Germinal center (tissue), 1 donor: ENCODE measurements at regions not wholly inside any gene's neighbourhood (a gene's known extent, or its start where the extent isn't known, plus 50 kb on each side); places are given as distances from the start of the nearest gene placed in this dataset.

Source experiments
- DNase-seq: peaks from one replicate; pipeline ENCODE4 v3.0.0; 2012; ENCODE audit warnings: mixed read lengths, low spot score

- DNase-seq, result peak; percentile 68
These were observed 64.9 kb upstream of the POLG start for GRCh38 chr15:89399238-89400115.

DNA sequence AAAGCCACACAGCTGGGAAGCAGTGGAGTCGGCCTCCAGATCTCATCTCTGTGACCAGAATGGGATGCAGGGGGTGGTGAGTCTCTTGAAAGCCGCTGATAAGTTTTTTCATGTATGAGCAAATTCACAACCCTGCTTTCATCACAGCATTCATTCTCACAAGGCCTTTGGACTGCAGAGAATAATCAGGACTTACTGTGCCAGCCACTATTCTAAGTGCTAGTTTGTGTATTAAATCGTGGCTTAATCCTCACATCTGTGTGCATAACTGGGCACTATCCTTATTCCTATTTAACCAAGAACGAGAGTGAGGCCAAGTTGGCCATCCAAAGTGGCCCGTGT, 64.2 kb upstream of the POLG start:
- DNase-seq, result no peak

GRCh38 chr15:89397653-89398023, 63.0 kb upstream of the POLG start:
- no peak for DNase-seq

- DNase-seq, result no peak
These were observed 62.4 kb upstream of the POLG start for GRCh38 chr15:89396723-89397652.

GRCh38 chr15:89395996-89396395, 61.4 kb upstream of the POLG start:
- DNase-seq, result no peak

- no peak for DNase-seq
These were observed 60.8 kb upstream of the POLG start for GRCh38 chr15:89395461-89395871.

DNA sequence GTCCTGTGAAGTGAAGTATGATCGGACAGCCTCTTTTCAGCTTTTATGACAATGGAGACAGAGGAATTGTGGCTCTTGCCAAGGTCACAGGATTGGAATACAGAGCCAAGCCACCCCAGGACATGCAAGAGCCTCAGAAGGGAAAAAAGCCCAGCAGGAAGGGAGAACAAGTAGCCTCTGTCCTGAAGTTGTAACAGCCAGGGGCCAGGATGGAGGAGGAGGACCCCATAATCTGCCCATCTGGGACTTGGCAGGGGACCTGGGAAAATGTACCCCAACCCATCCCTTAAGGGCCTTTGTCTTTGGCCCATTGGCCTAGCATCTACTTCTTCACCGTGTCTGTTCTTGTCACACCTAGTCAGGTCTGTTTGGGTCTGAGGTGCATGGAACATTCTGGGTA, 60.4 kb upstream of the POLG start:
- no peak for DNase-seq

DNA sequence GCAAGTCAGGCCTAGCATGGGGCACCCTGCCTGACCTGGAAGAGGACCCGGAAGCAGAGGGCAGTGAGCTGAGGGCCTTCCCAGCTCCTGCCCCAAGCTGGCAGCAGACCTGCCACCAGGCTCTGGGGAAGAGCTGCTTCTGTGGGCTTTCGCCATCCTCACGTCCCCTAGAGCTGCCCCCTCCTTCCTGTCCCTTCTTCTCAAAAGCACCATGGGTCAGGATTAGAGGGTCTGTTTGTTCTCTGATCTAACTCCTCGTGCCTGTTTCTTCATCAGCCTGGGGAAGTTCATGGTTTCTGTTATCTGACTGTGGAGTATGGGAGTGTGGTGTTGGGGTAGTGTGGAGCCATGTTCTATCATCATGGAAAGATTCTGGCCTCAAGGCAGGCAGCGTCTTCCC, 58.4 kb upstream of the POLG start:
- no peak for DNase-seq

DNA sequence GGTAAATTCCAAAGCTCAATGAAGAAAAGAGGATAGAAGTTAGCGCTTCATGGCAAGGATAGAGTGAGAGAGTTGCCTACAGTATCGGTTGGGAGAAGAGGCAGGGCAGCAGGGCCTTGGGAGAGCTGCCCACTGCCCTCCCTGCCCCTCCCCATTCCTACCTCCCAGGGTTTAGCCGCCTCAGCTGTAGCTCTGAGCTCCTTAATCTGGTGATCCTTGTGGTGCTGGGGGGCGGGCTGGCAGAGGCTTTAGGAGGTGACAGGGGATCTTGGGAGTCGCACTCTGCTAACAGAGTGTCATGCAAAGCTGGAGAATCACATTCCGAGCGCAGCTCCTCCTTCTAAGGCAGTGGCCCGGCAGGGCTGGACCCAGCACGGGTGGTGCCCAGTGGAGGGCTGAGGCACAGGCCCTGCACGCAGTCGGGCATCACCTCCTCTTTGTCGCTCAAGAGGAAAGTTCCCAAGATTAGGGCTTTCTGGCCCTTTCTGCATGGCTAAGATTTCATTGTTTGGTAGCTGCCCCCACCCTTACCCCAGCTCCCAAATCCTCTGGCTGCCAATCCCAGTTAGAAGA, 57.1 kb upstream of the POLG start:
- DNase-seq, result no peak

- DNase-seq, result no peak
These were observed 55.4 kb upstream of the POLG start for GRCh38 chr15:89389841-89390603.

GRCh38 chr15:89387140-89387903, 52.7 kb upstream of the POLG start:
- DNase-seq, result no peak

GRCh38 chr15:89385596-89386331, 51.1 kb upstream of the POLG start:
- DNase-seq, result no peak
